ENCODE measurements at regions not wholly inside any gene's neighbourhood (a gene's known extent, or its start where the extent isn't known, plus 50 kb on each side); places are given as distances from the start of the nearest gene placed in this dataset.

- no peak overlapping the region for H3K4me3 ChIP-seq
- H3K9me3 ChIP-seq (replicated peaks): no peaks in the 10 kb centered on the region
- no peak for DNase-seq (ENCODE audit: low read depth in 1 of 2, low spot score in 2 of 2)
- H3K4me1 ChIP-seq (replicated peaks): peaks cover 27% of the 10 kb centered on the region
- H3K27me3 ChIP-seq (replicated peaks): no peaks in the 10 kb centered on the region
- no peak overlapping the region for H3K27ac ChIP-seq
- H3K36me3 ChIP-seq: no peaks in the 10 kb centered on the region
These were observed 134.2 kb upstream of the IPO9 start for GRCh38 chr1:201694608-201695335.

DNA sequence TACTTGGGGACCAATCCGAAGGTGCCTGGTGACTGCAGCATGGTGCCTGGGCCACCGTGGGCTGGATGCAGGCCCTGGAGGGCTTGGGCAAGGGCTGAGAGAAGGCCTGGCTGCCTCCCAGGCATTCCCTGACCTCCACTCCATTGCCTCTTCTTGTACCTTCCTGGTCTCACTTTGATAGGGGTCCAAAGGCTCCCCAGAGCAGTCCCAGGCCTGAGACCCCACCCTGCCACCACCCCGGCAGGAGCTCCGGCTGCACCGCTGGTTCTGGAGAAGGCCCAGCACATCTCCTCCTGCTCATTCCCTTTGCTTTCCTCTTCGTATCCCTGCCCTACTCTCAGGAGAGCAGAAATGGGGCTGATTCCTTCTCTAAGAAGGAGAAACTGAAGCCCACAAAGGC is 133.3 kb upstream of the IPO9 start:
- DNase-seq (ENCODE audit: low read depth in 1 of 2, low spot score in 2 of 2): no peak
- Histone ChIP-seq H3K4me3 (no peak overlapping the region), H3K27ac (peak overlapping the region; percentile 47), H3K4me1 (replicated peaks) (peaks cover 27% of the 10 kb centered on the region), H3K36me3 (no peaks in the 10 kb centered on the region), H3K9me3 (replicated peaks) (no peaks in the 10 kb centered on the region), H3K27me3 (replicated peaks) (no peaks in the 10 kb centered on the region)

GRCh38 chr1:201696217-201696761 is 132.7 kb upstream of the IPO9 start:
- Histone ChIP-seq H3K4me1 (replicated peaks) (peaks cover 27% of the 10 kb centered on the region), H3K4me3 (no peak overlapping the region)

DNA sequence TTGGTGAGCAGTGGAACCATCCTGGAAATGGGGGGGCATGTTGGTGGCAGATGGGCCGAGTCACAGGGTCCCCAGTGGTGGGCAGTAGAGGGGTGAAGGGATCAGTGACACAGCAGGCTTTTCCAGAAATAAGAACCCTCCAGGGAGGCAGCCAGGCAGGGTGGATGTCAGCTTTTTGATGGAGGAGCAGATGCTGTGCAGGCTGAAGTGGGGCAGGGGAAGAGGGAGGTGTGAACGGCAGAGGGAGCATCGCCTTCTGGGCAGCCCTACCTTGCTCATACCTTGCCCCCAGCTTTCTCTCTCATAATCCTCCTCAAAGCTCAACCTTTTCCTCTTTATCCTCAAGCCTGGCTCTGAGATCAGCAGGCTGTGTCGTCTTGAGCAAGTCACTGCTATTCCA is 131.8 kb upstream of the IPO9 start:
- Histone ChIP-seq H3K4me3 (no peak overlapping the region), H3K4me1 (replicated peaks) (peaks cover 27% of the 10 kb centered on the region), H3K27ac (no peak overlapping the region), H3K9me3 (replicated peaks) (no peaks in the 10 kb centered on the region), H3K27me3 (replicated peaks) (no peaks in the 10 kb centered on the region), H3K36me3 (no peaks in the 10 kb centered on the region)
- DNase-seq (ENCODE audit: low read depth in 1 of 2, low spot score in 2 of 2): no peak

More at GRCh38 chr1:201696217-201696761, 132.7 kb upstream of the IPO9 start:
- peak; percentile 84 to 90 for DNase-seq (ENCODE audit: low read depth in 1 of 2, low spot score in 2 of 2)
- no peaks in the 10 kb centered on the region for H3K27me3 ChIP-seq (replicated peaks)
- H3K9me3 ChIP-seq (replicated peaks): no peaks in the 10 kb centered on the region
- H3K36me3 ChIP-seq: no peaks in the 10 kb centered on the region
- H3K27ac ChIP-seq: peak overlapping the region; percentile 47

DNA sequence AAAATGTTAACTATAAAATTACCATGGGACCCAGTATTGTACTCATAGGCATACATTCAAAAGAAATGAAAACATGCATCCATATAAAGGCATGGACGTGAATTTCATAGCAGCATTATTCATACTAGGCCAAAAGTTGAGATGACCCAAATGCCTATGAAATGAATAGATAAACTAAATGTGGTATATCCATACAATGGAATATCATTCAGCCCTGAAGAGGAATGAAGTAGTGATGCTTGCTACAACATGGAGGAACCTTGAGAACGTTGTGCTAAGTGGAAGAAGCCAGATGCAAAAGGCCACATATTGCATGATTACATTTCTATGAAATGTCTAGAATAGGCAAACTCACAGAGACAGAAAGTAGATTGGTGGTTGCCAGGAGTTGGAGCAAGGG is 127.1 kb upstream of the IPO9 start:
- DNase-seq (ENCODE audit: low read depth in 1 of 2, low spot score in 2 of 2): no peak
- no peaks in the 10 kb centered on the region for H3K9me3 ChIP-seq (replicated peaks)
- no peak overlapping the region for H3K4me3 ChIP-seq
- no peak overlapping the region for H3K27ac ChIP-seq
- no peaks in the 10 kb centered on the region for H3K27me3 ChIP-seq (replicated peaks)
- H3K36me3 ChIP-seq: no peaks in the 10 kb centered on the region
- peaks cover 15% of the 10 kb centered on the region for H3K4me1 ChIP-seq (replicated peaks)

DNA sequence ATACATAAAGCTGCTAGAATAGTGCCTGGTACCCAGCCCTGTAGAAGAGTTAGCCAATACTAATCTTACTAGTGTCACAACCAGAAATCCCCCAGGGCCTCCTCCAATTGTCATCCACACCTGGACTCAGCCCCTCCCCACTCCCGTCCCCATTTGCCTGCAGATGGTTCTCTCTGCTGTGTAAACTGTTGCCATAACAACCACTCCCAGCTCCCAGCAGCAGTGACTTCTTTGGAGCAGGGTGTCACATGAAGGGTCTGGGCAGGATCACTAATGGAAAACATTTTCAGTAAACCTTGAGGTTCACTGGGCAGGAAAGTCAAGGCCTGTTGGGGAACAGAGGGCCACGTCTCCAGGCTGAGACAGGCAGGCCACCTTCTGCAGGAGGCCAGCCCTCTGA is 126.0 kb upstream of the IPO9 start:
- no peaks in the 10 kb centered on the region for H3K9me3 ChIP-seq (replicated peaks)
- H3K4me1 ChIP-seq (replicated peaks): peaks cover 9% of the 10 kb centered on the region
- H3K27me3 ChIP-seq (replicated peaks): no peaks in the 10 kb centered on the region
- H3K27ac ChIP-seq: no peak overlapping the region
- H3K36me3 ChIP-seq: no peaks in the 10 kb centered on the region
- H3K4me3 ChIP-seq: no peak overlapping the region
- no peak for DNase-seq (ENCODE audit: low read depth in 1 of 2, low spot score in 2 of 2)

GRCh38 chr1:201703621-201704438 is 125.1 kb upstream of the IPO9 start:
- Histone ChIP-seq H3K27me3 (replicated peaks) (no peaks in the 10 kb centered on the region), H3K9me3 (replicated peaks) (no peaks in the 10 kb centered on the region), H3K4me1 (replicated peaks) (peaks cover 9% of the 10 kb centered on the region), H3K36me3 (no peaks in the 10 kb centered on the region), H3K27ac (no peak overlapping the region), H3K4me3 (no peak overlapping the region)
- DNase-seq (ENCODE audit: low read depth in 1 of 2, low spot score in 2 of 2): peak; percentile 72 to 83

- no peak overlapping the region for H3K4me3 ChIP-seq
- H3K4me1 ChIP-seq (replicated peaks): peaks cover 9% of the 10 kb centered on the region
- H3K27me3 ChIP-seq (replicated peaks): no peaks in the 10 kb centered on the region
- no peak for DNase-seq (ENCODE audit: low read depth in 1 of 2, low spot score in 2 of 2)
- H3K27ac ChIP-seq: no peak overlapping the region
- H3K36me3 ChIP-seq: no peaks in the 10 kb centered on the region
- no peaks in the 10 kb centered on the region for H3K9me3 ChIP-seq (replicated peaks)
These were observed 124.5 kb upstream of the IPO9 start for GRCh38 chr1:201704439-201704792.

DNA sequence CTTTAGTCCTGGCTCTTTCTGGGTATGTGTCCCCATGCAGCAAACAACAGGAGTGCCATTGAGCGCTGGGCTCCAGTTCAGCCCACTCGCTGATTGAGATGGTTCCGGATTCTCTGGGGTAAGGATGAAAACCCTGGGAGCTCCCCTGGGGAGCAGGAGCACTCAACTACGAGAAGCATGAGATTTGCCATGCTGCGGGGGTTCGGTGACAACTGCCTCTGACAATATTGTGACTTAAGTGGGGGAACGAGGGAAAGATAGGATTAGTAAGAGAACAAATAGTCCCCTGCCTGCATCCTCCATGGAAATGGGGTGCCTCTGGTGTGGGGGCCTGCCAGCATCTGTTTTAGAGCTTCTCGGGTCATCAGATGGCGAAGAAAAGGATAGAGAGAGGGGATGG is 123.6 kb upstream of the IPO9 start:
- Histone ChIP-seq H3K4me1 (replicated peaks) (peaks cover 15% of the 10 kb centered on the region), H3K27me3 (replicated peaks) (no peaks in the 10 kb centered on the region), H3K27ac (no peak overlapping the region), H3K4me3 (no peak overlapping the region), H3K9me3 (replicated peaks) (no peaks in the 10 kb centered on the region), H3K36me3 (no peaks in the 10 kb centered on the region)
- no peak for DNase-seq (ENCODE audit: low read depth in 1 of 2, low spot score in 2 of 2)

DNA sequence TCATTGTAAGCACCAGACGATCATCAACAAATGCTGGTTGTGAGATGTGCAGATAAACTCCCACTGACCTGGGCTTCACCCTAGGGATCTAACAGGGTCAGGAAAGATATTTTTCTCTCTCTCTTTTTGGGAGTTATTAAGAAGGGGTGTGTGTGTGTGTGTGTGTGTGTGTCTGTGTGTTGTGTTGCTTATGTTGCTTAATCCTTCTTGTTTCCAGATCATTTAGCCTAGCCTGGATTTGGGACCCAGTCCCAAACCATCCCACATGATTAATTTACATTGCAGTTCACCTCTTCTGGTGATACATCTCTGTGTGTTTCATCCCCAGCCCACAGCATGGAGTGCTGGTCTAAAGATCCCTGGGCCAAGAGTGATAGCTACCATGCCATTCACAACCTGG is 122.8 kb upstream of the IPO9 start:
- H3K27ac ChIP-seq: no peak overlapping the region
- no peaks in the 10 kb centered on the region for H3K27me3 ChIP-seq (replicated peaks)
- H3K36me3 ChIP-seq: no peaks in the 10 kb centered on the region
- no peak for DNase-seq (ENCODE audit: low read depth in 1 of 2, low spot score in 2 of 2)
- H3K4me1 ChIP-seq (replicated peaks): peaks cover 15% of the 10 kb centered on the region
- H3K4me3 ChIP-seq: no peak overlapping the region
- H3K9me3 ChIP-seq (replicated peaks): no peaks in the 10 kb centered on the region

DNA sequence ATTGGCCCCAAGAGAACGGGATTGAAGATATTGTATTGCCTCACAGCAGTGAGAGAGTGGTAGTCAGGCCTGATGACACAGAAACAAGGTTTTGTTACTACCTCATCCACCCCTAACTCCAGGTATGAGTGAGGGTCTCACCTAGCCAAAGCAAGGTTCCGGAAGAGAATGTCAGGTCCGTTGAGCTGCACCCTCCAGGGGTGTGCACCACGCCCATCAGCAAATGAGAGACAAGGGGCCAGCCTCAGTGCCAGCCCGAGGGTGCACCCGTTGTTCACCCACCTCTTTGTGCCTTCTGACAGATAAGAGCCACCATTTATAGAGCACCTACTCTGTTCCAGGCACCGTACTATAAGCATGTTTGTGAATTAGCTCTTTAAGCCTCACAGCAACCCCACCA is 121.9 kb upstream of the IPO9 start:
- no peak overlapping the region for H3K27ac ChIP-seq
- no peak for DNase-seq (ENCODE audit: low read depth in 1 of 2, low spot score in 2 of 2)
- H3K4me3 ChIP-seq: no peak overlapping the region
- H3K4me1 ChIP-seq (replicated peaks): peaks cover 23% of the 10 kb centered on the region
- H3K36me3 ChIP-seq: no peaks in the 10 kb centered on the region
- H3K27me3 ChIP-seq (replicated peaks): no peaks in the 10 kb centered on the region
- no peaks in the 10 kb centered on the region for H3K9me3 ChIP-seq (replicated peaks)

GRCh38 chr1:201707656-201708055 is 121.3 kb upstream of the IPO9 start:
- no peak for DNase-seq (ENCODE audit: low read depth in 1 of 2, low spot score in 2 of 2)
- no peak overlapping the region for H3K4me3 ChIP-seq
- peaks cover 30% of the 10 kb centered on the region for H3K4me1 ChIP-seq (replicated peaks)
- H3K9me3 ChIP-seq (replicated peaks): no peaks in the 10 kb centered on the region
- 0 out of 2 replicates have a peak, but pooled peaks cover under 1% of the 10 kb centered on the region for H3K36me3 ChIP-seq
- H3K27me3 ChIP-seq (replicated peaks): no peaks in the 10 kb centered on the region
- H3K27ac ChIP-seq: no peak overlapping the region

DNA sequence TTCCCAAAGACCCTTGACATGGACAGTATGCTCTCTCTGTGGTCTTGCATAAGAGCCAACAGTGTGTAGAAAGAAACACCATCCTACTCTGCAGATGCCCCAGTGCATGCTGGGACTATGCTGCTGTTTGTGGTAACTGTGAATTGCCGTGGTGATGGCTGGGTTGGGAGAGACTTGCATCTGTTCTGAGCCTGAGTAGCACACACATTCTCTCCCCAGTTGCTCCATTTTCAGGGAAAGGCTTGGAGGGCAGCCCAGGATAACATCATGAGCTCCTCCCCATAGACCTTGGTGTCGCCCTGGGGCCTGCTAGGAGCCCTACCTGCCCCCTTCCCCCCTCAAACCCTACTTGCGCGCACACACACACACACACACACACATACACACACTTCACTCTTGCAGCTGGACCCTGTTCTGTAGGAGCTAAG is 120.9 kb upstream of the IPO9 start:
- no peak overlapping the region for H3K4me3 ChIP-seq
- no peak for DNase-seq (ENCODE audit: low read depth in 1 of 2, low spot score in 2 of 2)
- H3K27me3 ChIP-seq (replicated peaks): no peaks in the 10 kb centered on the region
- no peaks in the 10 kb centered on the region for H3K9me3 ChIP-seq (replicated peaks)
- H3K36me3 ChIP-seq: peaks cover 4% of the 10 kb centered on the region; the same call in 1 of the 2 replicates
- peaks cover 34% of the 10 kb centered on the region for H3K4me1 ChIP-seq (replicated peaks)
- H3K27ac ChIP-seq: no peak overlapping the region

- no peak overlapping the region for H3K4me3 ChIP-seq
- no peak overlapping the region for H3K27ac ChIP-seq
- peaks cover 37% of the 10 kb centered on the region for H3K4me1 ChIP-seq (replicated peaks)
- DNase-seq (ENCODE audit: low read depth in 1 of 2, low spot score in 2 of 2): no peak
- peaks cover 6% of the 10 kb centered on the region; the same call in 1 of the 2 replicates for H3K36me3 ChIP-seq
- H3K9me3 ChIP-seq (replicated peaks): no peaks in the 10 kb centered on the region
- no peaks in the 10 kb centered on the region for H3K27me3 ChIP-seq (replicated peaks)
These were observed 120.3 kb upstream of the IPO9 start for GRCh38 chr1:201708691-201709090.

Measured in SJSA1 (cell line).